ENCODE measurements at regions not wholly inside any gene's neighbourhood (a gene's known extent, or its start where the extent isn't known, plus 50 kb on each side); places are given as distances from the start of the nearest gene placed in this dataset.

- TF ChIP-seq CTCF (IDR thresholded peaks at IDR 0.05): no peak
Measured at GRCh38 chr4:176492646-176493302, 173.0 kb downstream of the SPCS3 start.

GRCh38 chr4:176498617-176499256, 179.0 kb downstream of the SPCS3 start:
- no peak for TF ChIP-seq CTCF (IDR thresholded peaks at IDR 0.05)

GRCh38 chr4:176499518-176499917, 179.8 kb downstream of the SPCS3 start:
- no peak for TF ChIP-seq CTCF (IDR thresholded peaks at IDR 0.05)

- TF ChIP-seq CTCF (IDR thresholded peaks at IDR 0.05): no peak
Measured at GRCh38 chr4:176500894-176501293, 181.1 kb downstream of the SPCS3 start.

GRCh38 chr4:176504118-176504517, 184.4 kb downstream of the SPCS3 start:
- no peak for TF ChIP-seq CTCF (IDR thresholded peaks at IDR 0.05)

- TF ChIP-seq CTCF (IDR thresholded peaks at IDR 0.05): no peak
Measured at GRCh38 chr4:176507845-176508533, 188.2 kb downstream of the SPCS3 start.

DNA sequence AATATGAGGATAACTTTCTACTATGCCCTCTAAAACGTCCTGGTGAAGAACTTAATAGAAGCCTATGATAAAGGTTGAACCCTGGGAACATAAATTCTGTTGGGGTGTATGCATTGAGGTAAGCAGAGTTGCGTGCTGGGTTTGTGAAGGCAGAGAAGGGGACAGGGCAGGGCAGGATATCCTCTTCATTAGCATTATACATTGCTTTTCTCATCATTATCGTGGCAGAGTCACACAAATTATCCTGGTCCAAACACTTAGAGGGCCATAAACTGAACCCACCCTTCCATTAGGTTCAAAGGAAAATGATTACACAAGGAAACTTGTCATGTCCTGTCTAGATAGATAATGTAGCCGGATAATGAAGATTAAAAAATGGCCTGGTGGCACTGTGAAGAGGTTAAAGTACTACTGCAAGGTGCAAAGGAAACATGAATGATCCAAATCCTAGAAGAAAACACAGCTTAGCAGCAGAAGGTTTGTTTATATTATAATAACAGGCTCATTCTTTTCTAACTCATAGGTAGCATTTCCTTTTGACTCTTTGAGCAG, 189.1 kb downstream of the SPCS3 start:
- no peak for TF ChIP-seq CTCF (IDR thresholded peaks at IDR 0.05)
